Uterus (tissue), 2 donors: ENCODE measurements at regions not wholly inside any gene's neighbourhood (a gene's known extent, or its start where the extent isn't known, plus 50 kb on each side); places are given as distances from the start of the nearest gene placed in this dataset.

Experiments
- POLR2A ChIP-seq, 2 donors: fragments of 450-650 bp; IDR thresholded peaks; one replicate each; pipeline ENCODE4 v1.6.1; 2016; ENCODE audit warnings: antibody characterized with exemption in 2 of 2, mild to moderate bottlenecking in 1 of 2, moderate library complexity in 1 of 2
- TF ChIP-seq, protein P1 (sequence below), 4 experiments: fragments of 200-600 bp in 2 of 4; fragments of 450-650 bp in 2 of 4; sonication (generic) in 2 of 4; IDR thresholded peaks; one replicate each; pipeline ENCODE4 v1.5.1; 2016 to 2019; ENCODE audit warnings: antibody characterized with exemption in 4 of 4, mild to moderate bottlenecking in 2 of 4, moderate library complexity in 1 of 4

DNA sequence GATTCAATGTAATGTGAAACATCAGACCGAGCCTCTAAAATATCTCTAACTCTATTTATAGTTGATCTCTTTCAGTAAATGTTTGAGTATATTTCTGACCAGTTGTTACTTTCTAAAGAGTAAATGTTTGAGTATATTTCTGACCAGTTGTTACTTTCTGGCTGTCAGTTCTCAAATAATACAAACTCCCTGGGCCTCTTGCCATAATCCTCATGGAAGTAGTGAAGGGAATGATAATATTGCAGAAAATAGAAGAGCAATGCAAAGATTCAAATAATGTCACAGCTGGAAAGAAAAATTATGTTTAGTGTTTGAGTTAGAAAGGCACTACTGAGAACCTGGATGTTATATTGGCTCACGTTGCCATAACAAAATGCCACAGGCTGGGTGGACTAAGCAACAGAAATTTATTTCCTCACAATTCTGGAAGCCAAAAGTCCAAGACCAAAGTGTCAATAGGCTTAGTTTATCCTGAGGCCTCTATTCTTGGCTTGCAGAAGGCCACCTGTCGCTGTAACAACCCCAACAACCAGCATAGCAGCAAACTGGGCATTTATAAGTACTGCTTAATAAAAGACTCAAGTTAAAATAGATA lies 470.6 kb upstream of the BCHE start:
- TF ChIP-seq, protein P1, sequence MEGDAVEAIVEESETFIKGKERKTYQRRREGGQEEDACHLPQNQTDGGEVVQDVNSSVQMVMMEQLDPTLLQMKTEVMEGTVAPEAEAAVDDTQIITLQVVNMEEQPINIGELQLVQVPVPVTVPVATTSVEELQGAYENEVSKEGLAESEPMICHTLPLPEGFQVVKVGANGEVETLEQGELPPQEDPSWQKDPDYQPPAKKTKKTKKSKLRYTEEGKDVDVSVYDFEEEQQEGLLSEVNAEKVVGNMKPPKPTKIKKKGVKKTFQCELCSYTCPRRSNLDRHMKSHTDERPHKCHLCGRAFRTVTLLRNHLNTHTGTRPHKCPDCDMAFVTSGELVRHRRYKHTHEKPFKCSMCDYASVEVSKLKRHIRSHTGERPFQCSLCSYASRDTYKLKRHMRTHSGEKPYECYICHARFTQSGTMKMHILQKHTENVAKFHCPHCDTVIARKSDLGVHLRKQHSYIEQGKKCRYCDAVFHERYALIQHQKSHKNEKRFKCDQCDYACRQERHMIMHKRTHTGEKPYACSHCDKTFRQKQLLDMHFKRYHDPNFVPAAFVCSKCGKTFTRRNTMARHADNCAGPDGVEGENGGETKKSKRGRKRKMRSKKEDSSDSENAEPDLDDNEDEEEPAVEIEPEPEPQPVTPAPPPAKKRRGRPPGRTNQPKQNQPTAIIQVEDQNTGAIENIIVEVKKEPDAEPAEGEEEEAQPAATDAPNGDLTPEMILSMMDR (IDR thresholded peaks at IDR 0.05): no peak
- TF ChIP-seq POLR2A (IDR thresholded peaks at IDR 0.05): no peak
